GM12878 (cell line): ENCODE measurements at regions not wholly inside any gene's neighbourhood (a gene's known extent, or its start where the extent isn't known, plus 50 kb on each side); places are given as distances from the start of the nearest gene placed in this dataset.

Source experiments
- ATAC-seq: fragments of 200-7000 bp; cut with Tn5 transposase; 3 replicates; pipeline ENCODE4 v1.9.1; 2020; ENCODE audit warnings: mild to moderate bottlenecking, moderate library complexity
- BruUV-seq: library from RNA; stranded (reverse); fragments of 400-500 nt; replicated peaks from 2 replicates; lab custom pipeline; 2021; lab: Mats Ljungman, UMichigan
- CTCF ChIA-PET: fragments of 300-600 bp; sonication (Branson Sonifier 250); formaldehyde crosslinking; extraction: SDS; loops from one replicate; lab custom pipeline; 2021; ENCODE audit warnings: inconsistent platforms; lab: Yijun Ruan, JAX
- POLR2A ChIA-PET: fragments of 350-600 bp; formaldehyde crosslinking; extraction: SDS; loops from one replicate; lab custom pipeline; 2021; ENCODE audit warnings: inconsistent platforms; lab: Charles Lee
- RAD21 ChIA-PET: fragments of 300-600 bp; sonication (Branson Sonifier 250); formaldehyde crosslinking; loops from one replicate; lab custom pipeline; 2023; ENCODE audit warnings: antibody characterized with exemption; ENCODE audit not compliant: unreplicated experiment; lab: Charles Lee
- SMC1A ChIA-PET: fragments of 300-600 bp; sonication (Branson Sonifier 250); formaldehyde crosslinking; loops from one replicate; lab custom pipeline; 2023; ENCODE audit not compliant: unreplicated experiment, uncharacterized antibody; lab: Charles Lee
- DNase-seq: peaks from one replicate; pipeline ENCODE4 v3.0.0-alpha.2; 2011; ENCODE audit warnings: low read depth, low spot score
- FAIRE-seq: peaks from 3 replicates; lab custom pipeline; 2011; peaks lifted over from hg19 to GRCh38; lab: Jason Lieb, UNC
- H2AFZ ChIP-seq: 2 replicates; pipeline ENCODE4 v1.6.0; 2011; ENCODE audit warnings: low read depth, low read length, control low read depth; ENCODE audit not compliant: control insufficient read depth
- H3K27ac ChIP-seq: 2 replicates; pipeline ENCODE4 v1.5.1; 2011; ENCODE audit warnings: control low read depth; ENCODE audit not compliant: control insufficient read depth, insufficient read depth
- H3K27me3 ChIP-seq, 2 experiments: replicated peaks in 1 of 2; 2 replicates each; pipeline versions ENCODE4 v1.6.0 to v1.6.1; 2011; ENCODE audit warnings: low read length in 1 of 2; ENCODE audit not compliant: control insufficient read depth in 2 of 2, insufficient read depth in 2 of 2
- H3K36me3 ChIP-seq, 2 experiments: 2 replicates each; pipeline ENCODE4 v1.5.1; 2011; ENCODE audit warnings: low read length in 1 of 2; ENCODE audit not compliant: control insufficient read depth in 2 of 2, insufficient read depth in 2 of 2
- H3K4me1 ChIP-seq: 2 replicates; pipeline ENCODE4 v1.6.1; 2011; ENCODE audit warnings: mild to moderate bottlenecking, low read length, moderate library complexity, mixed read lengths; ENCODE audit not compliant: control insufficient read depth, insufficient read depth
- H3K4me2 ChIP-seq: 2 replicates; pipeline ENCODE4 v1.6.0; 2011; ENCODE audit warnings: control low read depth; ENCODE audit not compliant: control insufficient read depth, insufficient read depth
- H3K4me3 ChIP-seq: fragments of 200-600 bp; sonication (generic); 2 replicates; pipeline ENCODE4 v1.5.1; 2016
- H3K79me2 ChIP-seq: 2 replicates; pipeline ENCODE4 v1.6.0; 2011; ENCODE audit warnings: low read length; ENCODE audit not compliant: control insufficient read depth, insufficient read depth
- H3K9ac ChIP-seq: 2 replicates; pipeline ENCODE4 v1.8.0; 2011; ENCODE audit warnings: low read length, control low read depth, mixed read lengths; ENCODE audit not compliant: control insufficient read depth, insufficient read depth
- H3K9me3 ChIP-seq: replicated peaks from 3 replicates; pipeline ENCODE4 v1.5.1; 2011; ENCODE audit warnings: mild to moderate bottlenecking, low read length; ENCODE audit not compliant: control insufficient read depth, insufficient read depth
- H4K20me1 ChIP-seq: 2 replicates; pipeline ENCODE4 v1.6.0; 2011; ENCODE audit not compliant: control insufficient read depth, insufficient read depth
- IKZF1 ChIP-seq: fragments of 450-650 bp; conservative IDR thresholded peaks from 2 replicates; pipeline ENCODE4 v1.6.1; 2017; ENCODE audit warnings: antibody characterized with exemption, mild to moderate bottlenecking
- IKZF2 ChIP-seq, 2 experiments: fragments of 450-650 bp; IDR thresholded peaks; 2 replicates each; pipeline ENCODE4 v1.6.1; 2017; ENCODE audit warnings: mild to moderate bottlenecking in 2 of 2, moderate library complexity in 2 of 2
- JUNB ChIP-seq: IDR thresholded peaks from 2 replicates; pipeline ENCODE4 v1.6.1; 2016; ENCODE audit warnings: antibody characterized with exemption, mild to moderate bottlenecking
- SUZ12 ChIP-seq: fragments of 200-600 bp; sonication (generic); IDR thresholded peaks from one replicate; pipeline ENCODE4 v1.6.1; 2018; ENCODE audit warnings: antibody characterized with exemption, mild to moderate bottlenecking; ENCODE audit not compliant: unreplicated experiment
- TARDBP ChIP-seq: IDR thresholded peaks from 2 replicates; pipeline ENCODE4 v1.6.1; 2016; ENCODE audit warnings: borderline replicate concordance
- TCF3 ChIP-seq: IDR thresholded peaks from 2 replicates; pipeline ENCODE4 v1.6.1; 2012; ENCODE audit warnings: low read depth, mild to moderate bottlenecking, low read length, borderline replicate concordance; ENCODE audit not compliant: insufficient read depth
- ZNF207 ChIP-seq: fragments of 450-650 bp; IDR thresholded peaks from 2 replicates; pipeline ENCODE4 v1.6.1; 2014; ENCODE audit warnings: antibody characterized with exemption, mild to moderate bottlenecking, borderline replicate concordance
- WGBS: methylation state at CpG from one replicate; pipeline ENCODE4 v1.1.6; 2016; ENCODE audit warnings: low lambda C conversion rate; ENCODE audit not compliant: insufficient replicate concordance, insufficient coverage; ENCODE audit errors: missing lambda C conversion rate; 5-methylcytosine and 5-hydroxymethylcytosine counted together
- in situ Hi-C: fragments of 300-500 bp; cut with MboI; formaldehyde crosslinking; loops from 9 replicates; pipeline ENCODE4 v1.14.3; 2018; ENCODE audit warnings: mixed read lengths
- intact Hi-C: fragments of 100-400 bp; cut with micrococcal nuclease; formaldehyde crosslinking; loops from one replicate; pipeline ENCODE4 v1.14.2; 2022; ENCODE audit not compliant: unreplicated experiment
- TF ChIP-seq, protein P1 (sequence below): fragments of 150-350 bp; IDR thresholded peaks from 2 replicates; pipeline ENCODE4 v1.6.1; 2016; ENCODE audit warnings: low read depth, low read length

DNA sequence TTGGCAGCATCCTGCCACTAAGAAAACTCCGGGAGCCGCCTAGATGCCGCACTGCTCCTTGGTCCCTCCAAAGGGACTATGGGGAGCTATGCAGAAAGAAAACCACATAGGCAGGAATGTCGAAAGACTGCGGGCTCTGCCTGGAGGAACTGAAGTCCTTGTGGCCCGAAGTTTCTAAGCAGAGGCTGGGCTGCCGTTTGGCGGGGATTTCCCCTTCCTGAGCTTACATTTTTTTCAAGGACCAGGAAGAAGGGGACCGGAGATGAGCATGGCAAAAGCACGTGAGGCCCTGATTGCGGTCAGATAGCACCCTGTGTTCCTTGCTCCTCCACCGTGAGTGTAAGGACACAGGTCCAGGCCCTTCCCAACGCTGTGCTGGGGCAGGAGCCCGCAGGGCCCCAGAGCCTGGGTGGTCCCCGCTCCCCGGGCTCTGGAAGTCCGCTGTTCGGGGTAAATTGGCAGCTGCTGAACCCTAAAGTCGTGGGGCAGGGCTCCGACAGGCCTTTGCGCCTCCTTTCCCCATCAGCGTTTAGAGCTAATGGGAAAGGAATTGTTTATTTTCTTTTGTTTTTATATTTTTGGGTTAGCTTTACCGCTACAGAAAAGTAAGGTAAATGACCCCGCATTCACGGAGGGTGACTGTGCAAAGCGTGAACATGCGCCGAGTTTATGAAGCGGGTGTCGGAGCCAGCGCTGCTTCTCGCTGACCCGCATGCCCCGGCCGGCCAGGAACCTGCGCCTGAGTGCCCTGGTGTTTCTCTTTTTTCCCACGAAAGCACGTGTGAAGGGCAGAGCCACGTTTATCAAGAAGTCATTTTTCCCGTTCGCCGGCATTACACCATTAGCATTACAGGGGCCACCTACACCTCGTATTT, 356.5 kb upstream of the ZNF32 start (continued):
- TF ChIP-seq, protein P1, sequence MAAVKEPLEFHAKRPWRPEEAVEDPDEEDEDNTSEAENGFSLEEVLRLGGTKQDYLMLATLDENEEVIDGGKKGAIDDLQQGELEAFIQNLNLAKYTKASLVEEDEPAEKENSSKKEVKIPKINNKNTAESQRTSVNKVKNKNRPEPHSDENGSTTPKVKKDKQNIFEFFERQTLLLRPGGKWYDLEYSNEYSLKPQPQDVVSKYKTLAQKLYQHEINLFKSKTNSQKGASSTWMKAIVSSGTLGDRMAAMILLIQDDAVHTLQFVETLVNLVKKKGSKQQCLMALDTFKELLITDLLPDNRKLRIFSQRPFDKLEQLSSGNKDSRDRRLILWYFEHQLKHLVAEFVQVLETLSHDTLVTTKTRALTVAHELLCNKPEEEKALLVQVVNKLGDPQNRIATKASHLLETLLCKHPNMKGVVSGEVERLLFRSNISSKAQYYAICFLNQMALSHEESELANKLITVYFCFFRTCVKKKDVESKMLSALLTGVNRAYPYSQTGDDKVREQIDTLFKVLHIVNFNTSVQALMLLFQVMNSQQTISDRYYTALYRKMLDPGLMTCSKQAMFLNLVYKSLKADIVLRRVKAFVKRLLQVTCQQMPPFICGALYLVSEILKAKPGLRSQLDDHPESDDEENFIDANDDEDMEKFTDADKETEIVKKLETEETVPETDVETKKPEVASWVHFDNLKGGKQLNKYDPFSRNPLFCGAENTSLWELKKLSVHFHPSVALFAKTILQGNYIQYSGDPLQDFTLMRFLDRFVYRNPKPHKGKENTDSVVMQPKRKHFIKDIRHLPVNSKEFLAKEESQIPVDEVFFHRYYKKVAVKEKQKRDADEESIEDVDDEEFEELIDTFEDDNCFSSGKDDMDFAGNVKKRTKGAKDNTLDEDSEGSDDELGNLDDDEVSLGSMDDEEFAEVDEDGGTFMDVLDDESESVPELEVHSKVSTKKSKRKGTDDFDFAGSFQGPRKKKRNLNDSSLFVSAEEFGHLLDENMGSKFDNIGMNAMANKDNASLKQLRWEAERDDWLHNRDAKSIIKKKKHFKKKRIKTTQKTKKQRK, result no peak
- TF ChIP-seq SUZ12 (no peak), TCF3 (no peak), ZNF207 (no peak), JUNB (no peak), TARDBP (no peak)

- Histone ChIP-seq H2AFZ (no peak overlapping the region), H3K27me3 (no peaks in the 10 kb centered on the region), H3K4me1 (no peaks in the 10 kb centered on the region), H3K4me2 (no peak overlapping the region), H3K27ac (no peak overlapping the region), H3K36me3 (no peaks in the 10 kb centered on the region), H3K79me2 (no peaks in the 10 kb centered on the region), H3K9me3 (no peaks in the 10 kb centered on the region), H4K20me1 (no peaks in the 10 kb centered on the region), H3K9ac (no peak overlapping the region), H3K4me3 (no peak overlapping the region)
- ChIA-PET RAD21 (interaction anchor here (1.3 kb wide), 1 partner anchor 12 kb away, joined by 4 read pairs; no protein-coding TSS in a partner anchor), CTCF (interaction anchor here (1.1 to 1.4 kb wide), 2 partner anchors 10 to 32 kb away, joined by 3 read pairs; no protein-coding TSS in a partner anchor), POLR2A (no interaction called here), SMC1A (interaction anchor here (0.9 to 1.5 kb wide), 4 partner anchors 10 to 32 kb away, joined by 3 to 4 read pairs (median 4); no protein-coding TSS in a partner anchor)
- in situ Hi-C loops, result no loop called here
- FAIRE-seq (no peak), DNase-seq (no peak), ATAC-seq (no peak)
- 54% methylated on average over 4 of the region's 4 CpGs for WGBS
- intact Hi-C loops, result no loop called here
- 0 out of 2 replicates have a peak, but pooled peaks have one; percentile 15 for TF ChIP-seq IKZF1
- TF ChIP-seq IKZF2 (IDR thresholded peaks at IDR 0.05), result no peak
- no TSS peak for BruUV-seq
These were observed 349.5 kb upstream of the ZNF32 start for GRCh38 chr10:43998021-43998809.
